GM18861 (cell line): ENCODE measurements at regions not wholly inside any gene's neighbourhood (a gene's known extent, or its start where the extent isn't known, plus 50 kb on each side); places are given as distances from the start of the nearest gene placed in this dataset.
"Not testable (repeated sequence)": the region's sequence is repeated elsewhere in the genome, so short reads cannot be mapped to it uniquely, and the experiment has no call there.

Experiments used
- ATAC-seq: cut with Tn5 transposase; IDR thresholded peaks from one replicate; pipeline ENCODE4 v1.9.1; 2021; ENCODE audit not compliant: unreplicated experiment

DNA sequence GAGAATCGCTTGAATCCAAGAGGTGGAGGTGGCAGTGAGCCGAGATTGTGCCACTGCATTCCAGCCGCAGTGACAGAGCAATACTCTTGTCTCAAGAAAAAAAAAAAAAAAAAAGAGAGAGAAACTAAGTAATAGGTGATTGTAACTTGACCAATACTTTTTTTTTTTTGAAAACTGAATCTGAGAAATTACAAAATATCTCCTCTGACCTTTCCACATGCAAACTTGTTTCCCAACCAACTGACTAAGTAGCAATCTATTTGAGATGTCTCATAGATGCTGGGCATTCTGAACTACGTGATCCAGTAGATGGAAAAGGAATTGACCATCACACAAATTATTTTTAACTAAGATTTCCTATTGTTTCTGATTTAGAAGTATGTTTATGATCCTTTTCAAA is 407.3 kb upstream of the CHORDC1 start:
- no peak for ATAC-seq

GRCh38 chr11:90629229-90629806 is 406.5 kb upstream of the CHORDC1 start:
- no peak for ATAC-seq

DNA sequence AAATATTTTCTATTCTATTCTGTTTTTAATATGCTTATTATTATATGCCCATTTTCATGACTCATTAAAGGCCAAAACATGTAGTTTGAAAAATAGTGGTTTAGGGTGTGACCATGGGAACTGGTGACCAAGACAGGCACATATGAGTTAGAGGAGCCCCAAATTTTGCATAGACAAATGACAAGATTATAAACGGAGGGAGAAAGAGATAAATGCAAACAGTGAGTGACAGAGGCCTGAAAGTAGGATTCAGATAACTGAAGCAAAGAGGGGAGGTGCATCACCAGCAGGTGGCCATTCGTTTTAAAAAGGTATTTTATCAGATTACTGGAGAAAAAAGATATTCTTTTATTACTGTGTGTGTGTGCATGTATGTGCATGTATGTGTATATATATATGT is 391.5 kb upstream of the CHORDC1 start:
- no peak for ATAC-seq

- not testable (repeated sequence) for ATAC-seq
Observed at GRCh38 chr11:90613037-90613436, 390.2 kb upstream of the CHORDC1 start.

DNA sequence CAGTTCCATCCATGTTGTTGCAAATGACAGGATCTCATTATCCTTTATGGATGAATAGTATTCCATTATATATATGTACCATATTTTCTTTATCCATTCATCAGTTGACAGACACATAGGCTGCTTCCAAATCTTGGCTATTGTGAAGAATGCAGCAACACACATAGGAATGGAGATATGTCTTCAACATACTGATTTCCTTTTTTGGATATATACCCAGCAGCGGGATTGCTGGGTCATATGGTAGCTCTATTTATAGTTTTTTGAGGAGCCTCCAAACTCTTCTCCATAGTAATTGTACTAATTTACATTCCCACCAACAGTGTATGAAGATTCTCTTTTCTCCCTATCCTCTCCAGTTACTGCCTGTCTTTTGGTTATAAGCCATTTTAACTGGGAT is 383.9 kb upstream of the CHORDC1 start:
- ATAC-seq, result no peak

GRCh38 chr11:90601261-90601660 is 378.4 kb upstream of the CHORDC1 start:
- no peak for ATAC-seq

DNA sequence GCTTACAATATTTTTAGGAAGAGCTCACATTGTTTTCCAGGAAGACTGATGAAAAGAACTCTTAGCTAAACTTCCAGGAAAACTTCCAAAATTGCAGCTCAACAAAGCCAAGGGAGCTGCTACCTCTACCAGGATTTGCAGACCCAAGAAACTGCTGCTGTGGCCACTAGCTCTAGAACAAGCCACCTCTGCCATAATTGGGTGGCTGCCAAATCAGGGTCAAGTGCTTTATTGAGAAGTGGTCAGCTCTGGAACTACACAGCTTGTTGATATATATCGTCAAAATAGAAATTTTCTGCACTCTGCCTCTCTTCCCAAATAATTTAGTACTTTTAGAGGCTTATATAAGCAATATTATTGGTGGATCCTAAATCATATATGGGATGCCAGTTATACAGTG is 371.8 kb upstream of the CHORDC1 start:
- ATAC-seq, result no peak

DNA sequence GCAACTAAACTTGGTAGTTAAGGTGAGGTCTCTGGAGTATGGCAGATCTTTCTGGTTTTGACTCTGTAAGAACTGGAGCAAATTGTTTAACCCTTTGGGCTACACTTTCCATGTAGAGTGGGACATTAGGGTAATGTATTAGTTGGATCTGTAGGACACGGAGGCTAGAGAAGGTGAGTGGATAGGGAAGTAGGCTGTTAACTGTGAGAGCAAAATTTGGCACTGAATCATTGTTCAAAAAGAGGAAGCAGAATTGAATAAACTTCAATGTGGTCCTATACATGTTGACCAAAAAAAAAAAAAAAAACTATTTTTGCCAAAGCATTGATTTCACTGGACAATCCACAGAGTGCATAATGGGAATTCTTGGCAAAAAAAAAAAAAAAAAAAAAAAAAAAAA is 370.2 kb upstream of the CHORDC1 start:
- ATAC-seq, result no peak

DNA sequence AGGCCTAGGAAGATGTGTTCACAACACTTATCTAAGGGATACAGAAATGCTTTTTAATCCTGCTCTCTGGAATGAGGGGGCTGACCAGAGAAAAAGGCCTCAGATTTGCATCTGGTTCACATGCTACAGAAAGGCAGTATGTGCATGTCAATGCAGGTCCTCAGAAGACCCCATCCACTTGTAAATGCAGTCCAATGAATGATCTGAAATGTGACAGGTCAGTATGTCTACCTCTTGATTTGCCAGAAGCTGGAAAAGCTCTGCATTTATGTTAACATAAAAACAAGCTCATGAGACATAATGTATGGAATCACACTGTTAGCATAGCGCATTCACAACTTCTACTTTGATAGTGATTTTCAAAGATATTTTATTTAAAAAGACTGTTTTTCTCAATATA is 367.4 kb upstream of the CHORDC1 start:
- no peak for ATAC-seq

DNA sequence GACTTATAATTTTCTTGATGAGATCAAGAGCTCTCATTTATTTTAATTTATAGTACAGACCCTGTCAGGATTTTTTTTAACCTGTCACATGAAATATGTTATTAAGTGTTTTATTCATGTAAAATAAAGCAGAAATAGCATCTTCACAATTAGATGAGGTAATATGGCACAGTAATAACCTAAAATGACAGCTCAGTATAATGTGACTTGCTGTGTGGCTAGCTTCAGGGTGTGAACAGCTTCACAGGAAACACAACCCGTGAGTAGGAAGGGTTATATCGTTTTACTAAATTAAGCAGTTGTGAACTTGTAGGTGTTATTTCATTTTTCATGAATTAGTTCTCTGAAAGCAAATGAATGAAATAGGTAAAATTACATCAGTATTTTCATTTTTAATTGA is 366.9 kb upstream of the CHORDC1 start:
- no peak for ATAC-seq

GRCh38 chr11:90587896-90588295 is 365.0 kb upstream of the CHORDC1 start:
- ATAC-seq, result no peak

GRCh38 chr11:90585491-90585890 is 362.6 kb upstream of the CHORDC1 start:
- no peak for ATAC-seq

DNA sequence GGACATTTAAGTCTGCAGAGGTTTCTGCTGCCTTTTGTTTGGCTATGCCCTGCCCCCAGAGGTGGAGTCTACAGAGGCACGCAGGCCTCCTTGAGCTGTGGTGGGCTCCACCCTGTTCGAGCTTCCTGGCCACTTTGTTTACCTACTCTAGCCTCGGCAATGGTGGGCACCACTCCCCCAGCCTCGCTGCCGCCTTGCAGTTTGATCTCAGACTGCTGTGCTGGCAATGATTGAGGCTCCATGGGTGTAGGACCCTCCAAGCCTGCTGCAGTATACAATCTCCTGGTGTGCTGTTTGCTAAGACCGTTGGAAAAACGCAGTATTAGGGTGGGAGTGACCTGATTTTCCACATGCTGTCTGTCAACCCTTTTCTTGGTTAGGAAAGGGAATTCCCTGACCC is 360.1 kb upstream of the CHORDC1 start:
- ATAC-seq, result not testable (repeated sequence)

DNA sequence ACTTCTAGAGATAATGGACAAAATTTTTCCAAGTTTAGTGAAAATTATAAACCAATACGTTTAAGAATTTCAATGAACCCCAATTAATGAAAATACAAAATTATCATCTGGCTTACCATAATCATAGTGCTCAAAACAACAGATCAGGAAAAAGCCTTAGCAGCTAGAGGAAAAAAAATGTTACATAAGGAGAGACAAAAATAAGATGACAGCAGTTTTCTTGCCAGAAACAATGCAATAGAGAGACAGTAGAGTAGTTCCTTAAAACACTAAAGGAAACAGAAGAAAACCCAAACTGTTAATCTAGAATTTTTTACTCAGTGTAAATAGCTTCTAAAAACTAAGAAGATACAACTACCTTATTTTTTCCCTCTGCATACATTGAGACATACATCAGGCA is 341.7 kb upstream of the CHORDC1 start:
- no peak for ATAC-seq

GRCh38 chr11:90558328-90558865 is 335.5 kb upstream of the CHORDC1 start:
- no peak for ATAC-seq

DNA sequence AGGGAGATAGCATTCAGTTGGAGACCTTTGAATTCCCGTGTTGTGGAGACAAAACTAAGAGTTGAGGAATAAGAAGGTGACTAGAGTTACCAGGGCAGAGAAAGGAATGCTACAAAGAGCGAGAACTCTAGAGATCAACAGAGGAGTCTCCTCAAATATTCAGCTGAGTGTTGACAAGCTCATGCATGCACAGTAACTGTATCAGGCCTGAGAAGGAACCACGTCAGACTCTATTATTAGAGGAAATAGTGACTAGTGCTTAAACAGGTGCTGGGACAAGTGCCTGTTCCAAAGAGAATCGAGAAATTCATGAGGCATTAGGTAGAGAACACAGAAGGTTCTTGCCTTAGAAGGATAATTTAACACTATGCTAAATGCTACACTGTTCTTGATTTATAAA is 333.8 kb upstream of the CHORDC1 start:
- ATAC-seq, result no peak

- no peak for ATAC-seq
Observed at GRCh38 chr11:90556026-90556425, 333.2 kb upstream of the CHORDC1 start.

- no peak for ATAC-seq
Observed at GRCh38 chr11:90555477-90555876, 332.6 kb upstream of the CHORDC1 start.

GRCh38 chr11:90542092-90542491 is 319.2 kb upstream of the CHORDC1 start:
- no peak for ATAC-seq

DNA sequence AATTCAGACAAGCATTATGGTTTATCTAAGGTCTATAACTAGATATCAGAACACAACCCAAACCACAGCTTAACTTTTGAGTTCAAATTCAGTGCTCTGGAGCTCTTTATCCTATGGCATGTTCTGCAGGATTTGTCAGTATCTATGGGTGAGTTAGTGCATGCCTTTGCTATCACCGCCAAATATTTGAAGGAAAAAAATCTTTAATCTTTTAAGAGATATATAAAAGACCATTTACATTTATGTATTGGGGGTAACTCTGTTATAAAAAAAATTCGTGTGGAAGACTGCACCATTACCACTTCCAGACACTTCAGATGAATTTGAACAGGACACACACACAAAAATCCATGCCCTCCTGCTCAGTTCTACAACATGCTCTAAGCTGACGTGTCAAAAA is 313.5 kb upstream of the CHORDC1 start:
- no peak for ATAC-seq

- no peak for ATAC-seq
Observed at GRCh38 chr11:90532125-90532524, 309.3 kb upstream of the CHORDC1 start.

GRCh38 chr11:90531001-90531400 is 308.2 kb upstream of the CHORDC1 start:
- ATAC-seq, result no peak

- no peak for ATAC-seq
Observed at GRCh38 chr11:90525962-90526361, 303.1 kb upstream of the CHORDC1 start.
